A172 (cell line): ENCODE measurements at regions not wholly inside any gene's neighbourhood (a gene's known extent, or its start where the extent isn't known, plus 50 kb on each side); places are given as distances from the start of the nearest gene placed in this dataset.

Experiments used
- DNase-seq: peaks from one replicate; pipeline ENCODE4 v3.0.0-alpha.2; 2015; ENCODE audit warnings: low spot score

- DNase-seq, result no peak
Measured at GRCh38 chr3:157738441-157738840, 235.2 kb upstream of the VEPH1 start.

- DNase-seq, result no peak
Measured at GRCh38 chr3:157718800-157719199, 215.6 kb upstream of the VEPH1 start.

GRCh38 chr3:157713101-157713500 lies 209.9 kb upstream of the VEPH1 start:
- no peak for DNase-seq

GRCh38 chr3:157705258-157705657 lies 202.0 kb upstream of the VEPH1 start:
- DNase-seq, result no peak

- DNase-seq, result no peak
Measured at GRCh38 chr3:157700405-157700804, 197.2 kb upstream of the VEPH1 start.

- no peak for DNase-seq
Measured at GRCh38 chr3:157695586-157695985, 192.4 kb upstream of the VEPH1 start.

GRCh38 chr3:157695103-157695502 lies 191.9 kb upstream of the VEPH1 start:
- DNase-seq, result no peak

GRCh38 chr3:157693762-157694161 lies 190.5 kb upstream of the VEPH1 start:
- DNase-seq, result no peak

GRCh38 chr3:157692468-157692867 lies 189.3 kb upstream of the VEPH1 start:
- DNase-seq, result no peak

GRCh38 chr3:157683668-157684067 lies 180.5 kb upstream of the VEPH1 start:
- DNase-seq, result no peak

GRCh38 chr3:157672061-157672460 lies 168.8 kb upstream of the VEPH1 start:
- no peak for DNase-seq

GRCh38 chr3:157671656-157672055 lies 168.4 kb upstream of the VEPH1 start:
- DNase-seq, result no peak

GRCh38 chr3:157669416-157669815 lies 166.2 kb upstream of the VEPH1 start:
- DNase-seq, result no peak

- no peak for DNase-seq
Measured at GRCh38 chr3:157667493-157667892, 164.3 kb upstream of the VEPH1 start.

GRCh38 chr3:157662171-157662570 lies 159.0 kb upstream of the VEPH1 start:
- no peak for DNase-seq

- no peak for DNase-seq
Measured at GRCh38 chr3:157660847-157661246, 157.6 kb upstream of the VEPH1 start.

GRCh38 chr3:157652366-157652765 lies 149.2 kb upstream of the VEPH1 start:
- DNase-seq, result no peak

GRCh38 chr3:157650699-157651098 lies 147.5 kb upstream of the VEPH1 start:
- no peak for DNase-seq

GRCh38 chr3:157650172-157650571 lies 147.0 kb upstream of the VEPH1 start:
- no peak for DNase-seq

GRCh38 chr3:157649511-157649910 lies 146.3 kb upstream of the VEPH1 start:
- DNase-seq, result no peak

GRCh38 chr3:157647820-157648219 lies 144.6 kb upstream of the VEPH1 start:
- no peak for DNase-seq

- no peak for DNase-seq
Measured at GRCh38 chr3:157639756-157640426, 136.7 kb upstream of the VEPH1 start.

- no peak for DNase-seq
Measured at GRCh38 chr3:157637866-157638265, 134.7 kb upstream of the VEPH1 start.

GRCh38 chr3:157633241-157633640 lies 130.0 kb upstream of the VEPH1 start:
- DNase-seq, result no peak
